ENCODE measurements at regions not wholly inside any gene's neighbourhood (a gene's known extent, or its start where the extent isn't known, plus 50 kb on each side); places are given as distances from the start of the nearest gene placed in this dataset.

DNA sequence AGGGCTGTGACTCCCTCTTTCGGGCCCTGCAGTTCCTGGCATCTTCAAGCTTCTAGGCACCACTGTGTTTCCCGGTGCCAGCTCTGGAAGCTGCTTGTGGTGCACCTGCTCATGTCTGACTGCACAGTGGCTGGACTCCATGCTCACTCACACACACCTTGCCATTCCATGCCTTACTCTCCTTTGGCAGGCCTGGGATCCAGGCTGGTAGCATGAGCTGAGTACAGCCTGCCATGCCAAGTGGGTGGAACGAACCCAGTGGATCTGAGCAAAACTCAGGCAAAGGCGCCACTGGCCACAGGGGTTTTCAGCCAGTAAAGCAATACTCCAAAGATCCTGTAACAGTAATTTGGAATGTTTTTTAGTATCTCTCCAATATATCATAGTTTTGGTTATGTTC, 902.7 kb upstream of the USP15 start:
- no peak for DNase-seq

- DNase-seq, result no peak
Observed at GRCh38 chr12:61362037-61362436, 898.2 kb upstream of the USP15 start.

GRCh38 chr12:61365001-61365400, 895.2 kb upstream of the USP15 start:
- no peak for DNase-seq

DNA sequence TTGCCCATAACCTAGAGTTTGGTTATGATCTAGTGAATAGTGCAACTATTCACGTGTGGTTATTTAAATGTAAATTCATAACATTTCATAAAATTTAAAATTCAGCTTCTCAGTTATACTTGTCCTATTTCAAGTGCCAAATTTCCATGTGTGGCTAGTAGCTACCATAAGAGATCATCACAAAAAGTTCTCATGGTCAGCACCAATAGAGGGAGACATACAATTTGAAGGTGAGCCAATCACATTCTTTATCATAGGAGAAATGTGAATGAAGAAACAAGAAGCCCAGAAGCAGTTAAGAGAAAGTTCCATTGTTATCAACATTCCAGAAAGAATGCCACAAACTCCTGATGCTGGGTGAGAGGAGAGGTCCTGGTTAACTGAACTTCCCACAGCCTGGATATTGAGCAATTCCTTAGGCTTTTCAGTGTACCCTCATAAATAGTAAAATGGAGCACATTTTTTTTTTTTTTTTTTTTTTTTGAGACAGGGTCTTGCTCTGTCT, 892.9 kb upstream of the USP15 start:
- DNase-seq, result no peak

DNA sequence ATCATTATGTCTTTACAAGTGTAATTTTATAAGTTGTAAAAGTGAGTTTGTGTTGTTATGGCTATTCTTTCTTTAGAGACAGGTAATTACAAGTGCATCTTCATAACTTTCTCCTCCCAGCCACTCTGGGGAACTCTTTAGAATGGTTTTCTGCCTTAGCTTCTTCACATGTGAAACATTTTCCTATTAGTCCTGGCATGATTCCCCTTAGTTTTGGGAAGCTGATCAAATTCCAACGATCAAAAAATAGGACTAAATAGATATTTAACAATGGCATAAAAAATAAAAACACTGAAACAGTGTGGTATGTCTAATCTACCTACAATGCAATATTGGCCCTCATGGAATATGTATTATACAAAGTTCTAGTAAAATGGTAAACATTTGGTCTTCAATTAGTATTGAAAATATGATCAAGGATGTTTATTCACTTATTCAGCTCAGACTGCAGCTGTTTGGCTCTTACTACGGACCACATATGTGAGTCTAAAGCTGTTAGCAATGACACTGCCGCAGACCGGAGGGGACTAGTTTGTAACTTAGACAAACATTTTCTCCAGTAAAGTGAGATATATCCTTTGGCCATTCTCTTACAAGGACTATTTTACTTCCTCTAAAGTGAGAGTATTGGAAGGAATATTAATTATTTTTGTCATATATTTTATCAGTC, 890.8 kb upstream of the USP15 start:
- no peak for DNase-seq

DNA sequence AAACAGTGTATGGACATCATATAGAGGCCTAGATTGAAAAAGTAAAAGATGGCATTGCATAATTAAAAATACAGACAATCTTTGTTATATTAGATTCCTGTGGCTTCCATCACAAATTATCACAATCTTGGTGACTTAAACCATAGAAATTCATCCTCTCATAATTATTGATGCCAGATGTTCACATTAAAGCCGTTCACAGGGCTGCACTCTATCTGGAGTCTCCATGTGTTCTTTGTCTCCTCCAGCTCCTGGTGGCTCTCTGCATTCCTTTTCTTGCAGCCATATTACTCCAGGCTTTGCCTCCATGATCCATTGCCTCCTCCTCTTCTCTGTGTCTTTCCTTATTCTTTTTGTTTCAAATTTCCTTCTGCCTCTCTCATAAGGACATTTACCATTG, 875.7 kb upstream of the USP15 start:
- no peak for DNase-seq

DNA sequence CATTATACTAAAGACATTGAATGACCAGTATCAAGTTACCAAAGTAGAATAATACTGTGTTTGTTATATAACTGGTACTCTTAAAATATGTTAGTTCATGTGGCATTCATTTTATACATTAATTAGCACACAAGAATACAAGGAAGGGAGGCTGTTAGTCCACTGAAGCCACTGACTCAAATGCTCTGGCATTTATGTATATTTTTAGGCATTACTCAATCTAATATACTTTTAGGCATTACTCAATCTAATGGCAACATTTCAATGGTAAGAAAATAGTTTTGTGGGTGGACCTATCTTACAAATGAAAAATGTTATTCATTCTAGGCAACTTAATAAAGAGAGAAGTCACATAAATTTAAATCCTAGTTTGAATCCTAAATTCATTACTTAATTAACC, 874.4 kb upstream of the USP15 start:
- no peak for DNase-seq

- DNase-seq, result no peak
Observed at GRCh38 chr12:61397668-61398067, 862.5 kb upstream of the USP15 start.

DNA sequence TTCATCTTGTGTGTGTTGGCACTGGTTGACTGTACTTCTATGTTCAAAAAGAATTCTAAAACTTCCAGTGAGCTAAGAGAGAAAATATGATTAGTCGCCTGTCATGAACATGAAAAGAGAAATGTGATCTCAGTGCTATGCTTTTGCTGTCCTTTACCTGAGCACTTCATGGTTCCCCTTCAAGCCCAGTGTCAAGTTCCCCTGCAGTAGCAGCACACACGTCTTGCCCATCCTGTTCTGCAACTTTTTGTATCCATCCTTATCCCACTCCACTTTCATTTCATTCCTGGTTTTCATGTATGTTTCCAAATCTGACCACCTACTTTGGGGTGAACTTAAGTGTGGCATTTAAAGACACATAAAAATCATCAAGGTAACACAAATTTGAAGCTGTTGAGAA, 848.0 kb upstream of the USP15 start:
- DNase-seq, result no peak

DNA sequence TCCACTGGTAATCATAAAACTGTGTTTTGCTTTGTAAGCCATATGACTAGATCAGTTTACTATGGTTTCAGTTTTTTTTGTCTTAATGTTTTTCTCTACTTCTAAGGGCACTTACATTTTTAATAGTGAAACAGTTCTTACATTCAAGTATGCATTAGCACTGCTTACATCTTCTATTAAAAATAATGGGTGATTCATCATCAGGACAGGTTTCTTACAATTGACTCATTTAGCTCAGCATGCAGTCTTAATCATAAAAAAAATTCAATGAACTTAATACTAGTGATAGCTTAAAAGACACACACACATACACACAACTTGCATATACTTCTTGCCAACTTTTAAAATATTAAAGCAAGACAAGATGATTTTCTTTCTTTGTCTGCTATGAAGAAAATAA, 845.7 kb upstream of the USP15 start:
- DNase-seq, result no peak

GRCh38 chr12:61422786-61423185, 837.4 kb upstream of the USP15 start:
- no peak for DNase-seq

GRCh38 chr12:61452076-61452475, 808.1 kb upstream of the USP15 start:
- DNase-seq, result no peak

GRCh38 chr12:61487728-61488127, 772.5 kb upstream of the USP15 start:
- DNase-seq, result no peak

DNA sequence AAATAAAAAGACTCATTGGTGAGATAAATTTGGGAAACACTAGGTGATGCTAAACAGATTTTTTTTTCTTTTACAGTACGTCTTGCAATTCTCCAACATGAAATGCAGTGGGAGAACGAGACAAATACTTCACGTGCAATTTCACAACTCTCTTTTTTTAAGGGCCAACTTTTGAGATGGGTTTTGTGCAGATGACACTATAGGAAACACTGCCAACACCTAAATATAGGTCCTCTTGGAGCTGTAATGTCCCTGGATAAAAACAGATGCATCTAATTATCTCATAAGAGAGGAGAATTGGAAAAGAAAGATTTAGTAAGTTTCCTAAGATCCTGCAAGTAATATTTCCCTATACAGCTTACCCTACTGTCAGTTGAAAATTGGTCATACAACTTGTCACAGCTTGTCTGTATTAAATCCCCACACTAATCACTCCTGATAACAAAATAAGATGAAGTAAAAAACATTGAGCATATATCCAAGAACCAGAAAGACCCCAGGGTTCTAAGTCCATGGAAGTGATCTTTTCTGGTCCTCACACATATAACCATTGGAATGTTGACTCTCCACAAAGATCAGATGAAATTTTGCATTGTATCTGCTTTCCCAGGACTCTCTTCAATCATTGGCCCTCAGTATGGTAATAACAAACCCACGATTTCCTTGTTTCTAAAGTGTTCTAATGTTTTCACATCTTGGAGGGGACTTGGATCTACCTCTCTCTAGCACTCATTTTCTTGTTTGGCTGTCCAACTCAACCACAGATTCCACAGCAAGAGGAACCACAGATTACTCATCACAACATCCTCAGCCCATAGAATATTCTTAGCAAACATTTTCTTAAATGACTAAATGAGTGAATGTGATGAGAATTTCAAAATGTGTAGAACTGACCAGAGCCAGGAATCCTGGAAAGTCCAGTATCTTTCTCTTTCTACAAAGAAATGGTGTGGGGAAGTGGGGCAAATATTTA, 769.4 kb upstream of the USP15 start:
- no peak for DNase-seq

- no peak for DNase-seq
Observed at GRCh38 chr12:61502179-61502578, 758.0 kb upstream of the USP15 start.

DNA sequence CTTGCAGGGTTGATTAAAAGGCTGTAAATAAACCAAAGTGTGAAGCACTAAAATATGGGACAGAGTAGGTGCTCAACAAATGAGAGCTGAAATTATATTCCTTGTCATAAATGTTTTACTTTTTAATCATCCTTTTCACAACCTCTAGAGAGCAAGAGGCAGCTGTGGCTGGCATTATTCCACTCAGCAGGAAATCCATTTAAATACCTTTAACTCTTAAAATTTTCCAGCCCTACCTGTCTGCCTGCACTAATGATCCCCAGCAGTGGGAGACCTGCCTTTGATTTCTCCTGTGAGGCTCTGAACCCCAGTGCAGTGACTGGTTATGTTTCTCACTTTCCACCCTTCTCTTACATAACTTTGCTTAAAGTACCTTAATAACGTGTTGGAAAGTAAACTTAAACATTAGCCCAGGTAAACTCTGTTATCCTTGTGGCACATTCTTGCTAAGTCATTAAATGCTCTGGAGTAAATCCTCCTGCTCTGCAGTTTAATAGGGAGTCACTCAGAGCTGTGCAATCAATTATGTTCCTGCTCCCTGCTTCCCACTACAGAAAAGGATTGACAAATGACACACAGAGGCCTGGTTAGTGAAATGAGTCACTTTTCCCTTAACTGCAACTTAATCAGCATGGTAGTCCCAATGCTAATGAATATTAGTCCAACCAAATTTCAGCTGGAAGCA, 755.7 kb upstream of the USP15 start:
- no peak for DNase-seq

DNA sequence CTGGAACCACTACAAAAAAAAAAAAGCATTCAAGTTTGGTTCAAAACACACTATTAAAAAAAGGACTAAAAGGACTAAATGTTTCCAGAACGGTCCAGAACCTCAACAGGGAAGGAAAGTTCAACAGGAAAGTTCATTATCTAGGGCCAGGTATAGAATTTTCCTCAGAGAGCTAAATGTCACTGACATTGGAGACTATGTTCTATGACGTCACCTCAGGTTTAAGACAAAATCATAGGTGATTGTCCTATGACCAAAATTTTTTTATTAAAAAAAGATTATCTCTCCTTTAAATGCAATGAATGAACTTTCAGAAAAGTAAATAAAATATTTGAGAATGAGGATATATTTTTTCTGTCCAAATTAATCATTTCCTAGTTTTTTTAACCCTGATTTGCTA, 746.7 kb upstream of the USP15 start:
- no peak for DNase-seq

GRCh38 chr12:61514016-61514415, 746.2 kb upstream of the USP15 start:
- no peak for DNase-seq

- no peak for DNase-seq
Observed at GRCh38 chr12:61521258-61521657, 738.9 kb upstream of the USP15 start.

DNA sequence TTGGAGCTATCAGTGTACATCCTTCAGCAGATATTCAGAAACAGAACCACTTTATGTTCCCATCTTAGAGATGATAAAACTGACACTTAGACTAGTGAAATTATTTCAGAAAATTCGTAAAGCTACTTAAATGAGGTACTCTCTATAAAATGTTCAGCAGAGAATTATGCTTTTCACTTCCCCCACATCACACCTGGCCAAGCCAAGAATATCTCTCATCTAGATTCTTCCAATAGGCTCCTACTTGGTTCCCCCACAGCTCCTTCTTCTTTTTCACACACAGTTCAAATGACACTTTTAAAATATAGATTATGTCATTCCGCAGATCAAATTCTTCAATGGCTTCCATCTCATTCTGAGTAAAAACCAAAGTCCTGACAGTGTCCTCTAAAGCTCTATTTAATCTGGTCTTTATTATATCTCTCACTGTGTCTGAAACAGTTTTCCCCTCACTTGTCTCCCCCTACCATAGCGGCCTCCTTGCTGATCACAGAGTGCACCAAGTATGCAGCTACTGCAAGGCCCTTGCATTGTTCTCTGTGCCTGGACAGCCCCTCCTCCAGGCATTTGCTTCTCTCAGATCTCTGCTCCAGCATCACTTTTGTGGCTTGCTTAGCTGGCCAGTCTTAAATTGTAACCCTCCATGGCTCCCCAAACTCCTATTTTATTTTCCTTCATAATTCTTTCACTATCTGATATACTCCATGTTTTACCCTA, 736.8 kb upstream of the USP15 start:
- no peak for DNase-seq

- DNase-seq, result no peak
Observed at GRCh38 chr12:61524851-61525250, 735.4 kb upstream of the USP15 start.

DNA sequence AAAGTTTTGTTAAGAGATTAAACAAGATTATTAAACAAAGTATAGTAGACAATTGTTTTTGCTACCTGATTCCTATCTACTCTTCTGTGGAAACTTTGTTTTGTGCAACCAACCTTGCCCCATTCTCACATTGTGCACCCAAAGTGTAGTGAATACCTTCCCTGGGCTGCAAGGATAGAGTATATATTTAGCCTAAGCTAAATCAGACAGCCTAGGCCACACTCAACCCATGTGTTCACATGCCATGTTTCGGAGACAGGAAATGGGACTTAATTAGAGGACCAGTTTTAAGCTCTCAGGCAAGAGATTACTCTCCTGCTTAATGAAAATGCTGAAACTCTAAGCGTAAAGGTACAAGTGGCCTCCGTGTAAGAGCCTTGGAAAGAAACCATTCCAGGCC, 734.9 kb upstream of the USP15 start:
- no peak for DNase-seq

DNA sequence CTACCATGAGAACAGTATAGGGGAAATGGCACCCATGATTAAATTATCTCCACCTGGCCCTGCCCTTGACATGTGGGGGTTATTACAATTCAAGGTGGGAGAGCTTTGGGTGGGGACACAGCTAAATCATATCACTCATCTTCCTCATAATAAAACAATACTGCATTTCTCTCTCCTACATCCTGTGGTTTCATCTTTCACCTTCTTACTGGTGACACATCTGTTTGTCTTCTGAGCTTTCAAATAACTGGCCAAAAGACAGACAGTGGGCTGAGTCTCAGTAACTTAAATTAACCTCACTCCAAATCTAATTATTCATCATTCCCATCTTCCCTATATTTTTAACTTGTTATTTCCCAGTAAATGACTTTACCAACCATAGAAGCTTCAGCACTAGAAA, 729.7 kb upstream of the USP15 start:
- DNase-seq, result no peak

Measured in activated T-cell treated with anti-CD3 and anti-CD28 coated beads for 4 hours (primary cell).